ENCODE measurements at regions not wholly inside any gene's neighbourhood (a gene's known extent, or its start where the extent isn't known, plus 50 kb on each side); places are given as distances from the start of the nearest gene placed in this dataset.

DNA sequence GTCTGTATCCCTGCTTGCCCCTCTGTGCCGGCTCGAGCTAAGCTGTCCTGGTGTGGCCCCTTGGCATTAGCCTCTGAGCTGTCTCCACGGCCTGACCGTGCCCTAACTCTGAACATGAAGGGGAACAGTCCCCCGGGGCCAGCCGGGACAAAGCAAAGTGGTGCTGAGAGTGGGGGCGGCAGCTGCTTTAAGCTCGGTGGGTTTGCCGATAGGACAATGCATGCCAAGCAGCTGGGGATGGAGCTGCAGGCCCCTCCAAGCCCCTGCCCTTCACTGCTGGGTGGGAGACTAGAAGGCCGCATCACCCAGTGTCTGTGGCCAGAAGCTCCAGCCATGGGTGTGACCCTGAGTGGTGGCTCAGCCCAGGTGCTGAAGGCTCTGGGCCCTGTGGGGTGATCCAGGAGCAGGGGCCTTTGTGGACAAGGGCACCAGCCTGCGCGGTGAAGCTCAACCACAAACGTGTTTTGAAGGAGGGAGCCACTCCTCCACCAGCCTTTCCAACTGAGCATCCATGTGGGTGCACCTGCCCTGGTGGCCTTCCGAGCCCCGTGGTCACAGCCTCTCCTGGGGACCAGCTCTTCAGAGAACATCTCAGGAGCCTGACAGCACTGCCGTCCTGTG lies 242.5 kb downstream of the ERMARD start:
- Mint-ChIP-seq H3K4me1 (peaks cover 19 to 25% (median 22%) of the 10 kb centered on the region in 3 donors), H3K27ac (no peak overlapping the region), H3K4me3 (no peak overlapping the region), H3K9me3 (no peaks in the 10 kb centered on the region), H3K36me3 (no peaks in the 10 kb centered on the region), H3K27me3 (peaks cover 0 to 3% of the 10 kb centered on the region in 2 donors)
- DNase-seq = no peak
- H3K27ac ChIP-seq (ENCODE audit: low read depth, low read length) = no peak overlapping the region
- peaks cover 7% of the 10 kb centered on the region for H3K4me1 ChIP-seq (ENCODE audit: insufficient read depth, low read length)
- ChIA-PET POLR2A (no interaction called here), CTCF (interaction anchor here (1.0 kb wide), 1 partner anchor 136 kb away, joined by 3 read pairs; no protein-coding TSS in a partner anchor)
- H3K4me3 ChIP-seq (ENCODE audit: low read length) = no peak overlapping the region
- H3K36me3 ChIP-seq (ENCODE audit: insufficient read depth, low read length) = no peaks in the 10 kb centered on the region
- H3K27me3 ChIP-seq (ENCODE audit: insufficient read depth, low read length, poor library complexity, severe bottlenecking) = no peaks in the 10 kb centered on the region
- no peaks in the 10 kb centered on the region for H3K9me3 ChIP-seq (ENCODE audit: low read length)

DNA sequence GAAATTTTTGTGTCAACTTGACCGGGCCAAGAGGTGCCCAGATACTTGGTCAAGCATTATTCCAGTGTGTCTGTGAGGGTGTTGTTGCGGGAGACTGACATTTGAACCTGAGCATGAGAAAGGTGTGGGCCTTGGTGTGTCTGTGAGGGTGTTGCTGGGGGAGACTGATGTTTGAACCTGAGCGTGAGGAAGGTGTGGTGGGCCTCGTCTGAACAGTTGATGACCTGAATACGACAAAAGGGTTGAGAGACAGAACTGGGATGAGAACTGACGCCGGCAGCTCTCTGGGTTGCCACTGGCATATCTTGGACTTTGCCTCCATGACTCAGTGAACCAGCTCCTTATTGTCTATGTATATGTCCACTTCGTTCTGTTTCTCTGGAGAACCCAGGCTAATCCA lies 240.5 kb downstream of the ERMARD start:
- H3K27me3 ChIP-seq (ENCODE audit: insufficient read depth, low read length, poor library complexity, severe bottlenecking) = no peaks in the 10 kb centered on the region
- ChIA-PET POLR2A (no interaction called here), CTCF (interaction anchor here (1.2 kb wide), 1 partner anchor 160 kb away, joined by 4 read pairs; no protein-coding TSS in a partner anchor)
- H3K4me1 ChIP-seq (ENCODE audit: insufficient read depth, low read length) = peaks cover 7% of the 10 kb centered on the region
- peak overlapping the region in 1 of 7 donors; percentile 42 for H3K4me3 Mint-ChIP-seq
- DNase-seq = peak in 1 of 5 donors; percentile 14
- H3K36me3 Mint-ChIP-seq = no peaks in the 10 kb centered on the region
- no peaks in the 10 kb centered on the region for H3K36me3 ChIP-seq (ENCODE audit: insufficient read depth, low read length)
- peak overlapping the region in 2 of 8 donors; percentile 14 to 18 for H3K27ac Mint-ChIP-seq
- no peak overlapping the region for H3K27ac ChIP-seq (ENCODE audit: low read depth, low read length)
- H3K9me3 Mint-ChIP-seq = no peaks in the 10 kb centered on the region
- H3K4me3 ChIP-seq (ENCODE audit: low read length) = no peak overlapping the region
- no peaks in the 10 kb centered on the region for H3K9me3 ChIP-seq (ENCODE audit: low read length)
- no peaks in the 10 kb centered on the region for H3K27me3 Mint-ChIP-seq
- H3K4me1 Mint-ChIP-seq = peaks cover 19 to 25% (median 22%) of the 10 kb centered on the region in 3 donors

DNA sequence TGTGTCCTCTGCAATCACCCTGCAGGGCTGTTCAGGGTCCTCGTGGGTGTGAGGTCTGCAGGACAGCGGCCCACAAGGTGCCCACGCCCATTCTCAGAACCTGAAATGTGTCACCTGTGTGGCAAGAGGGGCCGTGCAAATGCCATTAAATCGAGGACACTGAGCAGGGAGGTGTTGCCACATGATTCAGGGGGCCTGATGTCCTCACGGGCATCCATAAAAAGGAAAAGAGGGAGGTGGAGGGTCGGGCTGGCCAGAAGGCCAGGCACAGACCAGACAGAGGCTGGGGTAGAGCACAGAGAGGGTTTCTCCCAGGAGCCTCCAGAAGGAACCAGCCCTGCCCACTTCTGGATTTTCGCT lies 239.6 kb downstream of the ERMARD start:
- peak in 1 of 5 donors; percentile 36 for DNase-seq
- Mint-ChIP-seq H3K4me1 (peaks cover 19 to 25% (median 22%) of the 10 kb centered on the region in 3 donors), H3K9me3 (no peaks in the 10 kb centered on the region), H3K4me3 (no peak overlapping the region), H3K36me3 (no peaks in the 10 kb centered on the region), H3K27me3 (no peaks in the 10 kb centered on the region), H3K27ac (no peak overlapping the region)
- H3K27ac ChIP-seq (ENCODE audit: low read depth, low read length) = no peak overlapping the region
- ChIA-PET POLR2A (no interaction called here), CTCF (interaction anchor here (1.0 to 1.2 kb wide), 2 partner anchors 8 to 159 kb away, joined by 3 to 4 read pairs; no protein-coding TSS in a partner anchor)
- H3K9me3 ChIP-seq (ENCODE audit: low read length) = no peaks in the 10 kb centered on the region
- H3K36me3 ChIP-seq (ENCODE audit: insufficient read depth, low read length) = no peaks in the 10 kb centered on the region
- no peaks in the 10 kb centered on the region for H3K27me3 ChIP-seq (ENCODE audit: insufficient read depth, low read length, poor library complexity, severe bottlenecking)
- peaks cover 7% of the 10 kb centered on the region for H3K4me1 ChIP-seq (ENCODE audit: insufficient read depth, low read length)
- H3K4me3 ChIP-seq (ENCODE audit: low read length) = no peak overlapping the region

DNA sequence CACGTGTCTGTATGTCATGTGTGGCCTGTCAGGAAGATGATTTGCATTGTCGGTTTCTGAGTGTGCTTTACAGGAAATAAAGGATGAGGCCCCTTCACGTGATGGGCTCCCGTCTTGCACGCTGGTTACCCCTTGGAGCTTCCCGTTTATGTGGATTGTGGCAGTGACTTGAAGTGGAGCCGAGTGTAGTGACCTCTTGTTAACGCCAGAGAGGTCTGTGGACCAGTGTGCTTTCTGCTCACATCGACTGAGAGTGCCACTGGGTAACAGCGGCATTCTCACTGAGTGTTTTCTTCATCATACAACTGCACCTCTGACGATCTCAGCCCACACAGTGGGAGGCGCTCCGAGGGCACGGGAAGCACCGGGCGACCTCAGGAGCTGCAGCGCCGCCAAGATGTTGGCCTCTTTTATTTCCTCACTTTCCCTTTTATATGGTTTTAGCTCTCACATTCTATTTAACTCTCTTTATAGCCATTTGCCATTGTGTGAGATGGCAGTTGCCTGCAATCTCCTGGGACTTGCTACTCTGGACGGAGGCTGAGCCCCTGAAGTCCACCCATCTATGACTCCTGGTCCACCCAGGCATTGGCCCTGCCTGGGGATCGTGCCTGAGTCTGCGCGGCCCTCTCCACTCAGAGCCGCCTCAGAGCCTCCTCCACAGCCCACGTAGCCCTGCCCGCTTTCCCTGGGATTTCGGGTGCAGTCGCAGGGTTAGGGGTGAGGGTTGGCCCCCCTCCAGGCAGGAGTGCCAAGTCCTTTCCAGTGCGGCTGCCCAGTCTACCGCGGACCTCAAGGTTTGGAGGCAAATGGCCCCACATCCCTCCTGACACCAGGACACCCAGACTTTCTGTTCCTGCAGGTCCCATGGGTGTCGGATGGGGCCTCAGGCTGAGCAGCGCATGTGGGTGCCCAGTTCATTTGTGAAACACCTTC lies 238.9 kb downstream of the ERMARD start:
- H3K4me1 ChIP-seq (ENCODE audit: insufficient read depth, low read length) = peaks cover 7% of the 10 kb centered on the region
- H3K27ac Mint-ChIP-seq = peak overlapping the region in 4 of 8 donors; percentile 46 to 86 (median 54)
- POLR2A ChIA-PET = no interaction called here
- no peaks in the 10 kb centered on the region for H3K9me3 ChIP-seq (ENCODE audit: low read length)
- H3K9me3 Mint-ChIP-seq = no peaks in the 10 kb centered on the region
- H3K4me3 Mint-ChIP-seq = peak overlapping the region in 5 of 7 donors; percentile 35 to 73 (median 58)
- no peak overlapping the region for H3K27ac ChIP-seq (ENCODE audit: low read depth, low read length)
- H3K27me3 ChIP-seq (ENCODE audit: insufficient read depth, low read length, poor library complexity, severe bottlenecking) = no peaks in the 10 kb centered on the region
- no peaks in the 10 kb centered on the region for H3K36me3 ChIP-seq (ENCODE audit: insufficient read depth, low read length)
- H3K4me1 Mint-ChIP-seq = peaks cover 19 to 25% (median 22%) of the 10 kb centered on the region in 3 donors
- no peaks in the 10 kb centered on the region for H3K36me3 Mint-ChIP-seq
- no peak overlapping the region for H3K4me3 ChIP-seq (ENCODE audit: low read length)
- H3K27me3 Mint-ChIP-seq = peaks cover 2 to 3% of the 10 kb centered on the region in 2 donors
- DNase-seq = peak in 3 of 5 donors; percentile 14 to 52 (median 47)
- CTCF ChIA-PET = interaction anchor here (0.9 to 1.0 kb wide), 2 partner anchors 9 to 34 kb away, joined by 3 read pairs; no protein-coding TSS in a partner anchor

DNA sequence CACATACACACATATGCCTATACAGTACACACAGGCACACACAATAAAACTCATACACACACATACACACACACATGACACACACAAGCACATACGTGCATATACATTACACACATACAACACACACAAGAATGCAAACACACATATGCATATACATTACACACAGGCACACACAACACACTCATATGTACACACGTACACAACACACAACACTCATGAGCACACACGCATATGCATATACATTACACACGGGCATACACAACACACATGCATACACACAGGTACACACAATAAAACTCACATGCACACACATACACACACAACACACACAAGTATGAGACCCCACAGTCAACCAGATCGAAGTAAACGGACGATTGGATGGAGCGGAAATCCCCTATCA lies 238.2 kb downstream of the ERMARD start:
- Histone ChIP-seq H3K4me3 (ENCODE audit: low read length) (no peak overlapping the region), H3K9me3 (ENCODE audit: low read length) (no peaks in the 10 kb centered on the region), H3K36me3 (ENCODE audit: insufficient read depth, low read length) (no peaks in the 10 kb centered on the region), H3K27ac (ENCODE audit: low read depth, low read length) (no peak overlapping the region), H3K4me1 (ENCODE audit: insufficient read depth, low read length) (peaks cover 7% of the 10 kb centered on the region), H3K27me3 (ENCODE audit: insufficient read depth, low read length, poor library complexity, severe bottlenecking) (no peaks in the 10 kb centered on the region)
- H3K27me3 Mint-ChIP-seq = peaks cover 2 to 3% of the 10 kb centered on the region in 2 donors
- H3K4me1 Mint-ChIP-seq = peaks cover 19 to 25% (median 22%) of the 10 kb centered on the region in 3 donors
- ChIA-PET POLR2A (no interaction called here), CTCF (interaction anchor here (0.9 kb wide), 1 partner anchor 33 kb away, joined by 3 read pairs; no protein-coding TSS in a partner anchor)
- H3K4me3 Mint-ChIP-seq = peak overlapping the region in 2 of 7 donors; percentile 17 to 21
- peak in 1 of 5 donors; percentile 5 for DNase-seq
- H3K27ac Mint-ChIP-seq = peak overlapping the region in 1 of 8 donors; percentile 1
- no peaks in the 10 kb centered on the region for H3K9me3 Mint-ChIP-seq
- no peaks in the 10 kb centered on the region for H3K36me3 Mint-ChIP-seq

DNA sequence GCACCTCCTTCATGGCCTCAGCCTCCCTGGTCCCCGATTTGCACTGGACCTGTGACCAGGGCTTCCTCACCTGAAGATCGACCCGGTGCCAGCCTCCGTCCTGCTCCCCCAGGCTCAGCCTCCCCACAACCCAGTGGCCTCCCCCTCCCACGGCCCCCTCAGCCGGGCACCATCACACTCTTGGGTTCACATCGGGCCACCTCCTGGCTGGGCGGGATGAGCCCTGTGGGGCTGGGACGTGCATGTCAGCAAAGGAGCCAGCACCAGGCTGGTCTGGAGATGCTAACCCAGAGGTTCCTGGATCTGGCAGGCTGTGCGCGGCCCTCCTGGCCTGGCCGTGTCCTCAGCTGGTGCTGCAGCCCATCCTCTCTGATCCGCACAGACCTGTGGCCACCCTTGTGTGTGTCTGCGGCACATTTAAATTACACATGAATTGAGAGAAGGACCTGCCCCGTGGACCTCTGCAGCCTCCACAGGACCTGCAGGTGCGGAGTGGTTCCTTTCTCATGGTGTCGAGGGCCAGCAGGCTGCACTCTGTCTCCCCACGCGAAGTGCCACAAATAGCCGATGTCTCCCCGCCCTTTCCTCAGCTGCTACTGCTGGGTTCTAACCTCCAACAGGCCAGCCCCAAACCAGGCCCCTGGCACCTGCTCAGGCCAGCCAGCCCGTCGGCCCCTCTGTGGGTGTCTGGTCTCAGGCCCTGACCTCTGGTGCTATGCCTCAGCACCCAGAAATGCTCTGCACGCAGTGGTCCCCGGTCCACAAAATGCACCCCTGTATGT lies 237.5 kb downstream of the ERMARD start:
- Mint-ChIP-seq H3K9me3 (no peaks in the 10 kb centered on the region), H3K36me3 (no peaks in the 10 kb centered on the region), H3K27me3 (peaks cover 2 to 3% of the 10 kb centered on the region in 2 donors), H3K4me1 (peaks cover 19 to 25% (median 22%) of the 10 kb centered on the region in 3 donors), H3K27ac (no peak overlapping the region), H3K4me3 (no peak overlapping the region)
- H3K36me3 ChIP-seq (ENCODE audit: insufficient read depth, low read length) = no peaks in the 10 kb centered on the region
- peaks cover 7% of the 10 kb centered on the region for H3K4me1 ChIP-seq (ENCODE audit: insufficient read depth, low read length)
- peak in 1 of 5 donors; percentile 47 for DNase-seq
- H3K4me3 ChIP-seq (ENCODE audit: low read length) = no peak overlapping the region
- no peaks in the 10 kb centered on the region for H3K9me3 ChIP-seq (ENCODE audit: low read length)
- ChIA-PET POLR2A (no interaction called here), CTCF (interaction anchor here (0.9 kb wide), 1 partner anchor 33 kb away, joined by 3 read pairs; no protein-coding TSS in a partner anchor)
- H3K27me3 ChIP-seq (ENCODE audit: insufficient read depth, low read length, poor library complexity, severe bottlenecking) = no peaks in the 10 kb centered on the region
- H3K27ac ChIP-seq (ENCODE audit: low read depth, low read length) = no peak overlapping the region

DNA sequence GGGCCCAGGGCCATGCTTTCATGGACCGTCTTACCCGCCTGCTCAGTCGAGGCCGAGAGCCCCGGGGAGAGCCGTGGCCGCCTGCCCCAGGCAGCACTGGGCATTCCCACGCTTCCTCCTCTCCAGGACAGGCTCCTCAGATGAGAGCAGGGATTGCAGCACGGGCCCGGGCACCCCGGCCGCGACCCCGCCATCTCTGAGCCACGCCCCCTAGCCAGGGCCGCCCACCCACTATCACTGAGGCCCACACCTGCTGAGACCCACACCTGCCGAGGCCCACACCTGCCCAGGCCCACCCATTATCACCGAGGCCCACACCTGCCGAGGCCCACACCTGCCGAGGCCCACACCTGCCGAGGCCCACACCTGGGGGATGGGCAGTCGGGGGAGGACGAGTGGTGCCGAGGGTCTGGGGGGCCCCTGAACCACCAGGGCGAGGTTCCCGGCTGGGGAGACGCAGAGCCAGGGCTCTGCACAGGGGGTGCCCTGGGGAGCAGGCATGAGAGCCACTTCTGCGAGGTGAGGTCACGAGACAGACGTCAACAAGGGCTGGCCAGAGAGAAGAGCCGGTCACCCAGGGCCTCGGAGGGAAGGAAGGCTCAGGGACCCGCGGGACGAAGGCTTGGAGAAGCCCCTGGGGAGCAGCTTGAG lies 235.6 kb downstream of the ERMARD start:
- no peaks in the 10 kb centered on the region for H3K27me3 ChIP-seq (ENCODE audit: insufficient read depth, low read length, poor library complexity, severe bottlenecking)
- peaks cover 17 to 20% (median 17%) of the 10 kb centered on the region in 3 donors for H3K4me1 Mint-ChIP-seq
- CTCF ChIA-PET = no interaction called here
- no peaks in the 10 kb centered on the region for H3K9me3 ChIP-seq (ENCODE audit: low read length)
- H3K9me3 Mint-ChIP-seq = no peaks in the 10 kb centered on the region
- POLR2A ChIA-PET = no interaction called here
- peaks cover 7% of the 10 kb centered on the region for H3K4me1 ChIP-seq (ENCODE audit: insufficient read depth, low read length)
- no peak overlapping the region for H3K27ac ChIP-seq (ENCODE audit: low read depth, low read length)
- H3K4me3 ChIP-seq (ENCODE audit: low read length) = no peak overlapping the region
- no peaks in the 10 kb centered on the region for H3K36me3 Mint-ChIP-seq
- peaks cover 2 to 3% of the 10 kb centered on the region in 2 donors for H3K27me3 Mint-ChIP-seq
- H3K4me3 Mint-ChIP-seq = no peak overlapping the region
- H3K36me3 ChIP-seq (ENCODE audit: insufficient read depth, low read length) = no peaks in the 10 kb centered on the region
- DNase-seq = peak in 1 of 5 donors; percentile 44
- H3K27ac Mint-ChIP-seq = no peak overlapping the region

Measured in CD8-positive, alpha-beta memory T cell (primary cell).